Thoracic aorta (tissue), 2 donors: ENCODE measurements at regions not wholly inside any gene's neighbourhood (a gene's known extent, or its start where the extent isn't known, plus 50 kb on each side); places are given as distances from the start of the nearest gene placed in this dataset.

Experiments
- ATAC-seq: fragments of 150-250 bp; one replicate; pipeline ENCODE4 v1.8.0; 2017; ENCODE audit warnings: low read depth; ENCODE audit not compliant: insufficient number of reproducible peaks, low FRiP score
- DNase-seq: peaks from one replicate; pipeline ENCODE4 v3.0.0-alpha.2; 2020; ENCODE audit warnings: low spot score
- H3K27ac ChIP-seq, 2 donors: fragments of 200-600 bp; sonication (generic); 1 replicate in 1 of 2; 2 replicates in 1 of 2; pipeline ENCODE4 v1.5.1; 2016; ENCODE audit warnings: mild to moderate bottlenecking in 2 of 2, moderate library complexity in 2 of 2
- H3K27me3 ChIP-seq: fragments of 200-600 bp; sonication (generic); replicated peaks from 2 replicates; pipeline ENCODE4 v1.6.0; 2016; ENCODE audit warnings: mild to moderate bottlenecking; ENCODE audit not compliant: insufficient read depth
- H3K36me3 ChIP-seq: fragments of 200-600 bp; sonication (generic); one replicate; pipeline ENCODE4 v1.5.1; 2016
- H3K4me1 ChIP-seq, 2 donors: fragments of 200-600 bp; sonication (generic); 1 replicate in 1 of 2; 2 replicates in 1 of 2; pipeline versions ENCODE4 v1.5.1 to v1.6.0; 2016; ENCODE audit warnings: low read depth in 2 of 2, mild to moderate bottlenecking in 1 of 2; ENCODE audit not compliant: control insufficient read depth in 1 of 2
- H3K4me3 ChIP-seq: fragments of 200-600 bp; sonication (generic); 2 replicates; pipeline ENCODE4 v1.5.1; 2016; ENCODE audit warnings: mild to moderate bottlenecking
- H3K9me3 ChIP-seq: fragments of 200-600 bp; sonication (generic); 2 replicates; pipeline ENCODE4 v1.5.1; 2016
- TF ChIP-seq, protein P1 (sequence below): fragments of 200-600 bp; sonication (generic); IDR thresholded peaks from one replicate; pipeline ENCODE4 v1.5.1; 2019; ENCODE audit warnings: antibody characterized with exemption

GRCh38 chr6:104312851-104313250 is 546.9 kb downstream of the HACE1 start:
- H3K36me3 ChIP-seq: no peaks in the 10 kb centered on the region
- H3K27me3 ChIP-seq: no peaks in the 10 kb centered on the region
- no peak for ATAC-seq
- no peaks in the 10 kb centered on the region for H3K4me1 ChIP-seq
- no peak for DNase-seq
- no peak overlapping the region for H3K27ac ChIP-seq
- H3K9me3 ChIP-seq: no peaks in the 10 kb centered on the region
- TF ChIP-seq, protein P1, sequence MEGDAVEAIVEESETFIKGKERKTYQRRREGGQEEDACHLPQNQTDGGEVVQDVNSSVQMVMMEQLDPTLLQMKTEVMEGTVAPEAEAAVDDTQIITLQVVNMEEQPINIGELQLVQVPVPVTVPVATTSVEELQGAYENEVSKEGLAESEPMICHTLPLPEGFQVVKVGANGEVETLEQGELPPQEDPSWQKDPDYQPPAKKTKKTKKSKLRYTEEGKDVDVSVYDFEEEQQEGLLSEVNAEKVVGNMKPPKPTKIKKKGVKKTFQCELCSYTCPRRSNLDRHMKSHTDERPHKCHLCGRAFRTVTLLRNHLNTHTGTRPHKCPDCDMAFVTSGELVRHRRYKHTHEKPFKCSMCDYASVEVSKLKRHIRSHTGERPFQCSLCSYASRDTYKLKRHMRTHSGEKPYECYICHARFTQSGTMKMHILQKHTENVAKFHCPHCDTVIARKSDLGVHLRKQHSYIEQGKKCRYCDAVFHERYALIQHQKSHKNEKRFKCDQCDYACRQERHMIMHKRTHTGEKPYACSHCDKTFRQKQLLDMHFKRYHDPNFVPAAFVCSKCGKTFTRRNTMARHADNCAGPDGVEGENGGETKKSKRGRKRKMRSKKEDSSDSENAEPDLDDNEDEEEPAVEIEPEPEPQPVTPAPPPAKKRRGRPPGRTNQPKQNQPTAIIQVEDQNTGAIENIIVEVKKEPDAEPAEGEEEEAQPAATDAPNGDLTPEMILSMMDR: no peak
- H3K4me3 ChIP-seq: no peak overlapping the region

- no peaks in the 10 kb centered on the region for H3K27me3 ChIP-seq
- no peak overlapping the region for H3K4me3 ChIP-seq
- DNase-seq (no peak), ATAC-seq (no peak)
- no peaks in the 10 kb centered on the region for H3K36me3 ChIP-seq
- no peak overlapping the region for H3K27ac ChIP-seq
- no peaks in the 10 kb centered on the region for H3K4me1 ChIP-seq
- TF ChIP-seq, protein P1: no peak
- H3K9me3 ChIP-seq: no peaks in the 10 kb centered on the region
Observed at GRCh38 chr6:104306211-104306610, 553.5 kb downstream of the HACE1 start.

- no peak overlapping the region for H3K27ac ChIP-seq
Observed at GRCh38 chr6:104305206-104305605, 554.5 kb downstream of the HACE1 start.

DNA sequence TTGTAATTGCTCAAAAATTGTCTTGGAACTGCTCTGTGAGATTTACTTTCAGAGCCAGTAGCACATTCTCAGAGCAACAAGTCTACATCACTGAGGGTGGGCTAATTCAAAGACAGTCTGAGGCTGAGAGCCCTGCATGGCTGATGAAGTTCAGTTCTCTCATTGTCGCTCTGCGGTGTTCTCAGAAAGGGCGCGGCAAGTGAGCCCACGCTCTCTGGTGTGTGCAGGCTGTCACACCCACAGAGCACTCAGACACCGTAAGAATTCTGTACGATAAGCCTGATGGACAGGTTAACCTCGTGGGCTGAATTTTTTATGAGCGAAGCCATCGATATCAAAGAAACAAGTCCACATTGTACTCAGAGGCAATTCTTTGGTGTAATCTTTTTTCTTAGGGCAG is 557.8 kb downstream of the HACE1 start:
- Histone ChIP-seq H3K27ac (no peak overlapping the region), H3K27me3 (no peaks in the 10 kb centered on the region), H3K4me1 (no peaks in the 10 kb centered on the region), H3K9me3 (no peaks in the 10 kb centered on the region), H3K4me3 (no peak overlapping the region), H3K36me3 (no peaks in the 10 kb centered on the region)
- TF ChIP-seq, protein P1: no peak
- DNase-seq (no peak), ATAC-seq (no peak)

More at GRCh38 chr6:104305206-104305605, 554.5 kb downstream of the HACE1 start:
- Histone ChIP-seq H3K4me3 (no peak overlapping the region), H3K36me3 (no peaks in the 10 kb centered on the region), H3K9me3 (no peaks in the 10 kb centered on the region), H3K4me1 (no peaks in the 10 kb centered on the region), H3K27me3 (no peaks in the 10 kb centered on the region)
- ATAC-seq (no peak), DNase-seq (no peak)
- TF ChIP-seq, protein P1: no peak

GRCh38 chr6:104286641-104287040 is 573.1 kb downstream of the HACE1 start:
- H3K27me3 ChIP-seq: no peaks in the 10 kb centered on the region
- ATAC-seq: no peak
- no peak for DNase-seq
- TF ChIP-seq, protein P1: no peak
- no peak overlapping the region for H3K27ac ChIP-seq
- H3K4me3 ChIP-seq: no peak overlapping the region
- H3K4me1 ChIP-seq: peaks cover 3 to 7% of the 10 kb centered on the region in 2 donors
- H3K9me3 ChIP-seq: no peaks in the 10 kb centered on the region
- H3K36me3 ChIP-seq: no peaks in the 10 kb centered on the region
